ENCODE measurements at regions not wholly inside any gene's neighbourhood (a gene's known extent, or its start where the extent isn't known, plus 50 kb on each side); places are given as distances from the start of the nearest gene placed in this dataset.

DNA sequence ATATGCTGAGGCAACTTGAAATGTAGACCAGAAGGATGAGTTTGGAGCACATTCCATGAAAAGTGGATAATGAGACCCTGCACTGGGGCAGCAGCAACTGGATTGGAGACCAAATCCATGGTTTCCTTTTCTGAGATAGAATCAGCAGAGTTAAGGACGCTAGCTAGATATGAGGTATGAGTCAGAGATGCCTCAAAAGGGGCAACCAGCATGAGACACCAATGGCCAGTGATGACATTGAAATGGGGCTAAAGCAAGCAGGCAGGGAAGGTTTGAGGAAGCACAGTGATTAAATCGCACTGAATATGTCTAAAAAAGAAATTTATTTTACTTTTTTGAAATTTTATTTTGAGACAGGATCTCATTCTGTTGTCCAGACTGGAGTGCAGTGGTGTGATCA is 802.4 kb downstream of the TFAP2A start:
- DNase-seq (ENCODE audit: low read depth in 2 of 2) = no peak

GRCh38 chr6:9610620-9611415 is 804.1 kb downstream of the TFAP2A start:
- DNase-seq (ENCODE audit: low read depth in 2 of 2) = no peak

DNA sequence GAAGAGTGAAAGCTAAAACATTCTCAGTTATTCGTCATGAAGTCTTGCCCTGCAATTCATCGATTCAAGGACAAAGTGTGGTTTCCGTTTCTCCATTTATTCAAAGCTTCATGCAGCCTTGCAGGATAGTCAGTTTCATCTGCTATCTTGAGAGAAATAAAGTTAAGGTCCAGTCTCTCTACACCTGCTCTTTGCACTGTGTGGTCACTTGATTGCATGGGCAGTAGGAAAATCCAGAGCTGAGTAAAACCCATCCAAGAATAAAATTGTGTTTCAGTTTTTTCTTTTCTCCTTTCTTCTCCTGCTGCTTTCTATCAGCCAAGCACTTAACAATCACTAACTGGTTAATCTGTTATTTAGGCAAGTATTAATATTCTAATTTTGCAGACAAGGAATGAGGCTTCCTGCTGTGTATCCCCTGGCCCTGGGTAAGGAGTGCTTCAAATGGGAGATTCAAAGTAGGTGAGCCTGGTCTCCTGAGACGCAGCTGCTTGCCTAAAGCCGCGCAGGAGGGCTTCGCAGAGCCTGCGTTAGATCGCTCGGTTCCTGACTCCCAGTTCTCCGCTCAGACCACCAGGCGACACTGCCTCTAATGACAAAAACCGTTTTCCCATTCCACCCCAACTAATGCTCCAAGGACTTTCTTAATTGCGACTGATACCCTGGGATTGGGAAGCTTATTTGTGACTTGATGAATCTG is 808.3 kb downstream of the TFAP2A start:
- DNase-seq (ENCODE audit: low read depth in 2 of 2) = no peak

- DNase-seq (ENCODE audit: low read depth in 2 of 2) = no peak
Measured at GRCh38 chr6:9594746-9595145, 820.1 kb downstream of the TFAP2A start.

DNA sequence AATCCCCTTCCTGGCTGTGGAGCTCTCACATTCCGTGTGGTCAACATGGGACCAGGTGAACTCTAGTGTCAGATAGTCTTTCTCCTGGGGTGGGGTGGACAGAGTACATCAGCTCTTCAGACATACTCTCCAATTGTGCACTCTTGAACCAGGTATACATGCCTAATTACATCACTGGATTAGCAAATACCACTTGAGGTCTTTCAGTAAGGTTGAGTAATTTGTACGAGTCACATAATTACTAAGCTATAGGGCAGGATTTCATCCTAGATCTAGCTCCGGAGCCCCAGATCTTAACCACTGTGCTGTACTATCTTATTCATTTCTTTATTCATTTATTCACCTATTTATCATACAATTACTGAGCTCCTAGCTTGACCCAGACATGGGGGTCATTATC is 821.3 kb downstream of the TFAP2A start:
- DNase-seq (ENCODE audit: low read depth in 2 of 2) = no peak

- DNase-seq (ENCODE audit: low read depth in 2 of 2) = no peak
Measured at GRCh38 chr6:9583753-9584352, 831.0 kb downstream of the TFAP2A start.

DNA sequence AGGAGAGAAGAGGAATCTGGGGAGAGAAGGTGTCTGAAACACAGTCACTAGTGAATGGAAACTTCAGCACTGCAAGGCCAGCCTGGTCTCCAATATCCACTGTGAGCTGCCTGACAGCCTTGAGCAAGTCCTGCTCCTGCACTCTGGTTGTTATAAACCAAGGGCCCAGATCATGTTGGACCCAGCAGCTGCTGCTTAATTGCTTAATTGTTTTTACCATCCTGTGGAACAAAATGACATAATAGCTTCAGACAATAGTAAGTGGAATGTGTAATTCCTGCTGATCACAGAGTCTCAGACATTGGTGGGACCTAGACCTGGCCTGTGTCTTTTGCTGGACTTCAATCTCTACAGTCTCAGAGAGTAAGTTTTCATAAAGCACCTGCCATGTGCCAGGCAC is 833.7 kb downstream of the TFAP2A start:
- DNase-seq (ENCODE audit: low read depth in 2 of 2) = no peak

GRCh38 chr6:9576521-9576920 is 838.4 kb downstream of the TFAP2A start:
- no peak for DNase-seq (ENCODE audit: low read depth in 2 of 2)

DNA sequence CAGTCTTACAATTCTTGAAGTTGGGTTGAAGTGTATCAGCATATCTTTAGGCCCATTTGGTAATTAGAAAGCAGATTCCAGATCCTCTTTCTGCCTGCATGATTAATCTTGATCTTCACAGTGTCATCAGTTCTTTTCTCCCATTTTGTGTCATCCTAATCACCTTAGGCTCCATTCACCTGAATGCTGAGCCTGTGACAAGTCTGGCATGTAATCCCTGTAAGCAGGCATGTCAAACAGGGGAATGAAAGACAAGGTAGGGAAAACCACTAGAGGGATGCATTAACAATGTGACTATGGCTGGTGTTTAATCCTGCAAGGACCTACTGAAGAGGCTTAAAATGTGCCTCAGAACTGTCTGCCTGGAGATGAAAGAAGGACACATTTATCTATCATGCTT is 848.8 kb downstream of the TFAP2A start:
- DNase-seq (ENCODE audit: low read depth in 2 of 2) = no peak

DNA sequence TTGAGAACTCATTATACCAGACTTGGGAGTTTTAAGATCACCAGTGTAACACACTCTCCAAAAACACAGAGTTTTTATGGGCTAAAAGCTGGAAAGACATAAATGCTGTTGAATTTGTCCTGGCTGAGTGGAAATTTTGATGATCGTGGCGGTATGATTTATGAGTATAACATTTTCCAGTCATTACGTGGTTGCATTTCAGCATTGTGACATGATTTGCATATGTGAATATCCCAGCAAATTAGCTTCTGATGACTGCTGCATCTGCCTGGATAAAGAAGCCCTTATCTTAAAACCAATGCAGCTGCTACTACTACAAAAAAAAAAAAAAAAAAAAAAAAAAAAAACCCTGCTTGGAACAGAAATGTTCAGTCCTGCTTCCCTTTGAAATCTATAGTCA is 850.9 kb downstream of the TFAP2A start:
- DNase-seq (ENCODE audit: low read depth in 2 of 2) = no peak

DNA sequence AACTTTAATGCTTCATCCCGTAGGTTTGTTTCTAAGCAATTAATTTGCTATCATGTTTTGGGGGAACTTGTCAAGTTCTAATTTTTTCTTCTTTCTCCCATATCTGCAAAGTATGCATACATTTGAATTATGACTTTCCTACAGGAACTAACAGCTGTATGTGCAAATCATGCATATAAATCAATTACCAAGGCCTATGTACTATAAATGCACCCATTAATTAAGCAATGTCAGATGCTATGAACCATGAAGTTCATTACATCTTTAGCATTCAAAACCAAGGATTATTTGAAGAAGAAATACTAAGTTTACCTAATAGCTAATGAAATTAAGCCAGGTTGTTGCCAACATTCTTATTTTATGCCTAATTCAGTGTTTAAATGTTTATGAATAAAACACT is 851.3 kb downstream of the TFAP2A start:
- DNase-seq (ENCODE audit: low read depth in 2 of 2) = no peak

DNA sequence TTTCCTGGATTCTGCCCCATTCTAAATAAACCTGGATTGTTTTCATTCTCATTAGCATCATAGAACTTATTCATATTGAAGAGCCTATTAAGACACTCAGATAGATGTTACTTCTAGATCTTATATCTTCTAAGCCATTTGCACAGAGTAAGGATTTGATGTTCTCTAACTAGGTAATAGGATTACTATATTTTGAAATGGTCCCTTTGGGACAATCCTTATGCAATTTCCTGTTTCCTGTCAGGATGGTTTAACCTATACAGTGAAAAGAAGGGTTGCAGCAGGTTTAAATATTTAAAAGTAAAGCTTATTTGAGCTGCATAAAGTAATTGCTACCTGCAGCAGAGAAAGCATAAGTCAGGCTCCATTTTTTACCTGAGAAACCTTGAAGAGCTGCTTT is 860.1 kb downstream of the TFAP2A start:
- no peak for DNase-seq (ENCODE audit: low read depth in 2 of 2)

DNA sequence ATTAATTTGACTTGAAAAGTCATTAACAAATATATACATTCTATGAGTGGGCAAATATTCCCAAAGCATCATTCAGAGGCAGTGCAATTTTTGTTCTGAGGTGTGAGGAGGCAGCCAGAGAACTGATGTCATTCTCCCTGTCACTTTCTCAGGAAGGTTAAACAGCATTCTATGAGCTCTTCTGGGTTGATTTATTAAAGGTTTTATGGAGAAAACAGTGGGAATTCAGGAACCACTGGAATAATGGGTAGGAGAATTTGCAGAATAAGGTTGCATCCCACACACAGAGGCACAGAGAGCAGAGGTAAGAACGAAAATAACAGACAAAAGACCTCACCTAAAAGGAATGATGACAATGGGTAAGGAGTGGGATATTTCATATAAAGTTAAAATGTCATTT is 860.6 kb downstream of the TFAP2A start:
- no peak for DNase-seq (ENCODE audit: low read depth in 2 of 2)

DNA sequence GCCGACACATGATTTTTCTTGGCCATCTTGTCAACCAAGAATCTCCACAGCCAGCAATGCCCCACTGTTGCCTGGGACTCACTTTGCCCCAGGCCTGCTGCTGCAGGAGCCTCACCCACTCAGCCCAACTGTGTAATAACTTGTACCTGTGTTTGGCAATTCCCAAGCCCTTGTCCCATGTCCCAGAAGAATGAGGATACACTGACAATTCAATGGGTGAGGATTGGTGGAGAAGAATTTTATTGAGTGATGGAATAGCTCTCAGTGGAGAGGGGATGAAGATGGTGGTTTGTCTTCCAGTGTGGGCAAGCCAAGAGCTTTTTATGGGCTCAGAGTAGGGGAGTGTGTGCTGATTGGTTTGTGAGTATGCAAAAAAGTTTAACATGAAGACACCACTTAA is 861.9 kb downstream of the TFAP2A start:
- no peak for DNase-seq (ENCODE audit: low read depth in 2 of 2)

- no peak for DNase-seq (ENCODE audit: low read depth in 2 of 2)
Measured at GRCh38 chr6:9543649-9544048, 871.2 kb downstream of the TFAP2A start.

DNA sequence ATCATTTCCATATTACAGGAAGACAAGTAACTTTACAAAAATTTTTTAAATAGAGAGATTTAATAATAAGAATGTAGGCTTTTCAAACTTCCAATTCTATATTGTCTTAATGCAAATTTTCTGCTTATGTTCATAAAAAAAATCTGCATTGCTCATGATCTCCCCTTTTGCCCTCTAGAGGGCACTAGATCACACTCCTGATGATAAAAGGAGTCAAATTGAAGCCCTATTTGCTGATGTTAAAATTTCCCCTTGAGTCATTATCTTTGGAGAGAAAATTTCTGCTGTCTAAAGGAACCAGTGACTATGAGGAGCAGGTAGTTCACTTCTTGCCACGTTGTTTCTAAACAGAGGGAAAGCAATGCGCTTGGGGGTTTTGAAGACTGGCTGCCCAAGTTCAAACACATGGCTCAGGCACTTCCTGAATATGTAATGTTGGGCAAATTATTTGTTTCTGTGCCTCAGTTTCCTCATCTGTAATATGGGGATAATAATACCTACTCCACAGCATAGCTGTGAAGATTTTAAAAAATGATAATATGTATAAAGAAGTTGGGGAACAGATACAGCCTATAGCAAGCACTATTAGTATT is 874.2 kb downstream of the TFAP2A start:
- DNase-seq (ENCODE audit: low read depth in 2 of 2) = no peak

DNA sequence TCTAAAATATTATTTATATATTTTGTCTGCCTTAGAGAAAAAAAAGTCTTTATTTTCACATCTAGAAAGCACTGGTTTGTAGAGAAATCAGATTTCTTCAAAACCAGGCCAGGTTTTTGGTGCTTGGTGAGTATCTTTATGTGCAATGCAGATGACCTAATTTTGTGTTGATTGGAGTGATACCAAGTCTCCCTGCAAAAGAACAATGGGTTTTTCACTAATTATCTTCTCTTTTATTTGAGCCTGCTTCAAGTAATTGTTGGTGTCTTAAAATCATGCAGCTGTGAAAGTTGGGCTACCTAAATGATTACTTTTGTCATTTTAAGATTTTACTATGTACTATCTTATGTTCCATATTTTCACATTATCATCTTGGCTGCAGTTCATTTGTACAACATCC is 874.7 kb downstream of the TFAP2A start:
- DNase-seq (ENCODE audit: low read depth in 2 of 2) = no peak

- DNase-seq (ENCODE audit: low read depth in 2 of 2) = no peak
Measured at GRCh38 chr6:9539231-9539755, 875.6 kb downstream of the TFAP2A start.

DNA sequence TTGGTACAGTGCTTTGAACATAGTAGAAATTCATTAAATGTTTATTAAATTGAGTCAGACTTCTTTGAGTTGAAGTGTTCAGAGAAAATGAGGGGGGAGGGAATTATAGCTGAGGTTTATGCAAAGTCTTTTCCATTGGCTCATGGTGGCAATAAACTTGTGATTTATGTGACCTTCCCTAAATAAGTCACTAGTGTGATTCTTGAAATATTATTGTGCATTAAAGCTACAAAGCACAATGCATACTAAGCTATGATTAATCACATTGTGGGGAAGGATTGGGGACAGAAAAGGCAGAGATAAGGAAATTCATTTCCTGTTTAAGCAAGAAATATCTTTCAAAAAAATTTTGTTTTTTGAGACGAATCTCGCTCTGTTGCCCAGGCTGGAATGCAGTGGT is 877.5 kb downstream of the TFAP2A start:
- DNase-seq (ENCODE audit: low read depth in 2 of 2) = no peak

DNA sequence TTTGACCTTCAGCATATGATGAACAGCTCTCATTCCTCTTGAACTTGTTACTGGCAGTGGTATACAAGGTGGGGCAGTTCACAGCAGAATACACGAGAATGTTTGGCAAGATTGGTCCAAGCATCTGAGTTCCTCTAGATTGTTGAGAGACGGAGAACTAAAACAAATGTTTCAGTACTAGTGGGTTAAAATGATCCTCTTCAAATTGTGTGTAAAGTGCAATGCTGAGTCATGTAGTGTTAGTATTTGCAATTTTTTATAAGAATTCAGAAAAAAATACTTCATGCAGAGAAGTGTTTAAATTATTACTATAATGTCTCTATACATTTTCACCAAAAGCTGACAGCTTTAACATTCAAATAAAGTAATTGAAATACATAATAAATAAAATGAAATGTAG is 879.8 kb downstream of the TFAP2A start:
- no peak for DNase-seq (ENCODE audit: low read depth in 2 of 2)

DNA sequence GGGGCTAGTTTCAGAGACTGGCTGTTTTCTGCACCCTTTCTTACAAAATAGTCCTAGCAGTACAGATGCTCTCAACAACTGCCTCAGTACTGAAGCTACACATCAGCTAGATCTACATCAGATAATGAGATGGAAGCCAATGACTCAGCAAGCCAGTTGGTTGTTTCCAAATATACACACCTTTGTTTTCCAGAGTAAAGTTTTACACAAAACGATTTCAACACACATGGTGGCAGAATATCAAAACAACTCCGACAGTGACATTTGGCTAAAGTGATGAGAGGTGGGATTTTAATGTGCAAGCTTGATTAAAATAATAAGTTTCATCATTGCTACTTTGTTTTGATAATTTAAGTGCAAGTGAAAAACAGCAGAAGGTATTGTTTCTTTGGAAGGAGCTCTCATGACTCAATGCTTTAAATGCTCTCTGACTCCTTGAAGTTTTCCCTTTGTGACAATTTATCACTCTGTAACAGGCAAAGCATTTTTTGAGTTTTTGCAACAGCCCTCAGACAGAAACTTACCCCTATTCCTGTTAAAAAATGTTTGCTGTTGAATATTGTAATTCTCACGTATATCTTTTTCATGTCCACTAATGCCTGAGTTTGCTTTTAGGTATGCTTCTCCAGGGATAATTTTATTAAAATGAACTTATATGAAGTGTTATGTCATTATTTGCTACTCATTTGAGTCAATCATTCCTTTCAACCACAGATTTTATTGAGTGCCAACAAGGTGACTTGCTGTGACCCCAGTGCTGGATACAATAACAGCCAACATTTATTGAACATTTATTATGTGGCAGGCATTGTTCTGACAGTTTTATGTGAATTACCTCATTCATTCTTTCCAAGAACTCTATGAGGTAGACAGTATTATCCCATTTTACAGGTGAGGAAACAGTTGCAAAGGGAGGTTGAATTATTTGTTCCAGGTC is 882.0 kb downstream of the TFAP2A start:
- no peak for DNase-seq (ENCODE audit: low read depth in 2 of 2)
